WTC11 (cell line): ENCODE measurements at regions not wholly inside any gene's neighbourhood (a gene's known extent, or its start where the extent isn't known, plus 50 kb on each side); places are given as distances from the start of the nearest gene placed in this dataset.

Experiments
- NR1H2 ChIP-seq: sonication (generic); formaldehyde crosslinking; IDR thresholded peaks from 2 replicates; pipeline ENCODE4 v1.9.0; 2021; ENCODE audit warnings: mild to moderate bottlenecking, moderate library complexity, missing genetic modification reagents
- SMAD4 ChIP-seq: sonication (generic); formaldehyde crosslinking; IDR thresholded peaks from 2 replicates; pipeline ENCODE4 v1.8.0; 2022; ENCODE audit warnings: mild to moderate bottlenecking, missing genetic modification reagents
- TF ChIP-seq, protein P1 (sequence below): fragments of 200-600 bp; IDR thresholded peaks from 2 replicates; pipeline ENCODE4 v1.8.0; 2022; ENCODE audit warnings: antibody characterized with exemption

DNA sequence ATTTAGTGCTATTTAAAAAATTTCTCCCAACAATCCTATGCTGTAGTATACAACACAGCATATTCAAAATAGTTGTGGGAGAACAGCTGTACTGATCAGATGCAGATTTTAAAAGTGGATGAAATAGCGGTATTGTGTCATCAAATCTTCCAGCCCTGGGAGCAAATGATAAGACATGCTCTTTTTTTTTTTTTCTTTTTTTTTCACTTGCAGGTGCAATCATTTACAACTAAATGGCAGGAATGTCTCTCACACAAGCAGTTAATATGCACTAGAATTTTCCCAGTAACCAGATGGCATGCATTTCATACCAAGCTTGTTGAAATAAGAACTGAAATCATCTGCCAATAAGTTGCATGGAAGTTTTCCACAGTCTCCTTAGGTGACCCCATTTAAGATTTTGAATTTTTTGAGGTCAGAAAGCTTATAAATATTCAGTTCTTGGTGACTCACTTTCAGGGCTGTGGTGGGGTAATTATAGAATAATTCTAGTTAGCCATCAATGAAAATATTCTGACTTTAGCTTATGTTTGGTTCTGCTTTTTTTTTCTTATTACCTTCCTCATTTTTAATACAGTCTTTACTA lies 623.9 kb upstream of the NR5A2 start:
- TF ChIP-seq, protein P1, sequence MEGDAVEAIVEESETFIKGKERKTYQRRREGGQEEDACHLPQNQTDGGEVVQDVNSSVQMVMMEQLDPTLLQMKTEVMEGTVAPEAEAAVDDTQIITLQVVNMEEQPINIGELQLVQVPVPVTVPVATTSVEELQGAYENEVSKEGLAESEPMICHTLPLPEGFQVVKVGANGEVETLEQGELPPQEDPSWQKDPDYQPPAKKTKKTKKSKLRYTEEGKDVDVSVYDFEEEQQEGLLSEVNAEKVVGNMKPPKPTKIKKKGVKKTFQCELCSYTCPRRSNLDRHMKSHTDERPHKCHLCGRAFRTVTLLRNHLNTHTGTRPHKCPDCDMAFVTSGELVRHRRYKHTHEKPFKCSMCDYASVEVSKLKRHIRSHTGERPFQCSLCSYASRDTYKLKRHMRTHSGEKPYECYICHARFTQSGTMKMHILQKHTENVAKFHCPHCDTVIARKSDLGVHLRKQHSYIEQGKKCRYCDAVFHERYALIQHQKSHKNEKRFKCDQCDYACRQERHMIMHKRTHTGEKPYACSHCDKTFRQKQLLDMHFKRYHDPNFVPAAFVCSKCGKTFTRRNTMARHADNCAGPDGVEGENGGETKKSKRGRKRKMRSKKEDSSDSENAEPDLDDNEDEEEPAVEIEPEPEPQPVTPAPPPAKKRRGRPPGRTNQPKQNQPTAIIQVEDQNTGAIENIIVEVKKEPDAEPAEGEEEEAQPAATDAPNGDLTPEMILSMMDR: no peak
- TF ChIP-seq SMAD4 (CRISPR knock-in tag) (no peak), NR1H2 (CRISPR knock-in tag) (no peak)
